OCI-LY7 (cell line): ENCODE measurements at regions not wholly inside any gene's neighbourhood (a gene's known extent, or its start where the extent isn't known, plus 50 kb on each side); places are given as distances from the start of the nearest gene placed in this dataset.

Source experiments
- BruUV-seq: library from RNA; stranded (reverse); fragments of 400-500 nt; replicated peaks from 2 replicates; lab custom pipeline; 2021; lab: Mats Ljungman, UMichigan
- CTCF ChIA-PET: fragments of 300-600 bp; sonication (Branson Sonifier 250); formaldehyde crosslinking; loops from one replicate; lab custom pipeline; 2022; ENCODE audit warnings: antibody characterized with exemption; ENCODE audit not compliant: unreplicated experiment; lab: Charles Lee
- POLR2A ChIA-PET: fragments of 300-600 bp; sonication (Branson Sonifier 250); formaldehyde crosslinking; loops from one replicate; lab custom pipeline; 2022; ENCODE audit warnings: antibody characterized with exemption; lab: Charles Lee
- DNase-seq: peaks from one replicate; pipeline ENCODE4 v3.0.0-alpha.2; 2015; ENCODE audit warnings: low spot score
- H2AFZ ChIP-seq: fragments of 200-600 bp; sonication (generic), shearing (Covaris generic); 2 replicates; pipeline ENCODE4 v1.6.1; 2014; ENCODE audit warnings: mild to moderate bottlenecking, antibody characterized with exemption, low read length, moderate library complexity
- H3K27ac ChIP-seq: fragments of 200-600 bp; sonication (generic); 2 replicates; pipeline ENCODE4 v1.5.1; 2014; ENCODE audit warnings: mixed run types, low read depth, mild to moderate bottlenecking, moderate library complexity, low read length, inconsistent platforms; ENCODE audit not compliant: poor library complexity, severe bottlenecking
- H3K36me3 ChIP-seq: fragments of 200-600 bp; sonication (generic); 2 replicates; pipeline ENCODE4 v1.6.1; 2014; ENCODE audit warnings: mild to moderate bottlenecking, antibody characterized with exemption, low read length, moderate library complexity, mixed read lengths; ENCODE audit not compliant: insufficient read depth
- H3K4me1 ChIP-seq: fragments of 200-600 bp; sonication (generic); 2 replicates; pipeline ENCODE4 v1.5.1; 2014; ENCODE audit warnings: mild to moderate bottlenecking, low read length; ENCODE audit not compliant: insufficient read depth, poor library complexity, severe bottlenecking
- H3K4me2 ChIP-seq: fragments of 200-600 bp; sonication (generic); 2 replicates; pipeline ENCODE4 v1.6.1; 2014; ENCODE audit warnings: mild to moderate bottlenecking, low read length
- H3K4me3 ChIP-seq: fragments of 200-600 bp; sonication (generic); 2 replicates; pipeline ENCODE4 v1.5.1; 2014; ENCODE audit warnings: mild to moderate bottlenecking, low read depth, low read length; ENCODE audit not compliant: poor library complexity, severe bottlenecking
- H3K79me2 ChIP-seq: fragments of 200-600 bp; sonication (generic); 2 replicates; pipeline ENCODE4 v1.6.1; 2016; ENCODE audit warnings: low read depth, mild to moderate bottlenecking, low read length, moderate library complexity, mixed read lengths; ENCODE audit not compliant: insufficient read depth
- H3K9me2 ChIP-seq: fragments of 200-600 bp; sonication (generic); 2 replicates; pipeline ENCODE4 v1.6.1; 2016; ENCODE audit warnings: mild to moderate bottlenecking, low read length, mixed read lengths; ENCODE audit not compliant: insufficient read depth
- H3K9me3 ChIP-seq: fragments of 200-600 bp; sonication (generic); 2 replicates; pipeline ENCODE4 v1.6.1; 2014; ENCODE audit warnings: mild to moderate bottlenecking, mixed run types, low read length, mixed read lengths
- H4K20me1 ChIP-seq: fragments of 200-600 bp; sonication (generic); 2 replicates; pipeline ENCODE4 v1.6.1; 2014; ENCODE audit warnings: mild to moderate bottlenecking, antibody characterized with exemption, low read length, moderate library complexity, mixed read lengths; ENCODE audit not compliant: insufficient read depth
- CTCF ChIP-seq: fragments of 200-600 bp; sonication (generic); conservative IDR thresholded peaks from 2 replicates; pipeline ENCODE4 v1.5.1; 2014; ENCODE audit warnings: mild to moderate bottlenecking, antibody characterized with exemption, low read length, moderate library complexity, mixed read lengths
- EZH2phosphoT487 ChIP-seq: fragments of 200-600 bp; sonication (generic); IDR thresholded peaks from 2 replicates; pipeline ENCODE4 v1.6.1; 2018; ENCODE audit warnings: low read depth, borderline replicate concordance, mild to moderate bottlenecking, mixed run types, antibody characterized with exemption, low read length, moderate library complexity, mixed read lengths
- intact Hi-C: fragments of 100-400 bp; cut with micrococcal nuclease; formaldehyde crosslinking; loops from one replicate; pipeline ENCODE4 v1.10.0; 2022; ENCODE audit not compliant: unreplicated experiment

- H3K27ac ChIP-seq = no peak overlapping the region
- no peak overlapping the region for H3K4me3 ChIP-seq
- H3K9me2 ChIP-seq = no peaks in the 10 kb centered on the region
- peak; percentile 13 for DNase-seq
- no peaks in the 10 kb centered on the region for H4K20me1 ChIP-seq
- no peak for TF ChIP-seq EZH2phosphoT487
- no peak for TF ChIP-seq CTCF
- H3K4me2 ChIP-seq = no peak overlapping the region
- BruUV-seq = no TSS peak
- intact Hi-C loops = no loop called here
- H2AFZ ChIP-seq = no peak overlapping the region
- H3K36me3 ChIP-seq = no peaks in the 10 kb centered on the region
- H3K79me2 ChIP-seq = no peaks in the 10 kb centered on the region
- no peaks in the 10 kb centered on the region for H3K9me3 ChIP-seq
- ChIA-PET POLR2A (no interaction called here), CTCF (no interaction called here)
- no peaks in the 10 kb centered on the region for H3K4me1 ChIP-seq
Observed at GRCh38 chr17:79160980-79161636, 86.5 kb downstream of the ENGASE start.

GRCh38 chr17:79159926-79160325 lies 85.3 kb downstream of the ENGASE start:
- Histone ChIP-seq H3K27ac (no peak overlapping the region), H3K9me3 (no peaks in the 10 kb centered on the region), H3K79me2 (no peaks in the 10 kb centered on the region), H3K4me1 (no peaks in the 10 kb centered on the region), H3K4me2 (no peak overlapping the region), H2AFZ (no peak overlapping the region), H3K4me3 (no peak overlapping the region), H3K36me3 (no peaks in the 10 kb centered on the region), H4K20me1 (no peaks in the 10 kb centered on the region), H3K9me2 (no peaks in the 10 kb centered on the region)
- no TSS peak for BruUV-seq
- intact Hi-C loops = no loop called here
- TF ChIP-seq EZH2phosphoT487 (no peak), CTCF (no peak)
- ChIA-PET POLR2A (no interaction called here), CTCF (no interaction called here)
- DNase-seq = no peak

GRCh38 chr17:79159471-79159870 lies 84.8 kb downstream of the ENGASE start:
- POLR2A ChIA-PET = no interaction called here
- TF ChIP-seq CTCF = no peak
- no peak for TF ChIP-seq EZH2phosphoT487

More at GRCh38 chr17:79159471-79159870, 84.8 kb downstream of the ENGASE start:
- Histone ChIP-seq H3K27ac (no peak overlapping the region), H3K9me2 (no peaks in the 10 kb centered on the region), H3K4me2 (no peak overlapping the region), H4K20me1 (no peaks in the 10 kb centered on the region), H3K79me2 (no peaks in the 10 kb centered on the region), H3K4me1 (no peaks in the 10 kb centered on the region), H3K36me3 (no peaks in the 10 kb centered on the region), H2AFZ (no peak overlapping the region), H3K4me3 (no peak overlapping the region), H3K9me3 (no peaks in the 10 kb centered on the region)
- intact Hi-C loops = no loop called here
- CTCF ChIA-PET = no interaction called here
- DNase-seq = no peak
- no TSS peak for BruUV-seq
